OCI-LY1 (cell line): ENCODE measurements at regions not wholly inside any gene's neighbourhood (a gene's known extent, or its start where the extent isn't known, plus 50 kb on each side); places are given as distances from the start of the nearest gene placed in this dataset.

Experiments used
- H2AFZ ChIP-seq: fragments of 200-600 bp; sonication (generic), shearing (Covaris generic); 2 replicates; pipeline ENCODE4 v1.6.0; 2014; ENCODE audit warnings: antibody characterized with exemption, mild to moderate bottlenecking, low read length
- H3F3A ChIP-seq: fragments of 200-600 bp; sonication (generic), shearing (Covaris generic); 2 replicates; pipeline ENCODE4 v1.6.0; 2014; ENCODE audit warnings: mild to moderate bottlenecking, antibody characterized with exemption, low read length, moderate library complexity; ENCODE audit not compliant: insufficient read depth
- H3K27ac ChIP-seq: fragments of 200-600 bp; sonication (generic); 2 replicates; pipeline ENCODE4 v1.5.1; 2014; ENCODE audit warnings: low read length, mixed run types, mild to moderate bottlenecking, low read depth; ENCODE audit not compliant: poor library complexity, severe bottlenecking
- H3K27me3 ChIP-seq: fragments of 200-600 bp; sonication (generic); 2 replicates; pipeline ENCODE4 v1.6.0; 2014; ENCODE audit warnings: antibody characterized with exemption, mild to moderate bottlenecking, low read length, moderate library complexity; ENCODE audit not compliant: insufficient read depth
- H3K36me3 ChIP-seq: fragments of 200-600 bp; sonication (generic); 2 replicates; pipeline ENCODE4 v1.6.1; 2014; ENCODE audit warnings: mild to moderate bottlenecking, antibody characterized with exemption, low read length, moderate library complexity, mixed read lengths; ENCODE audit not compliant: insufficient read depth
- H3K4me1 ChIP-seq: fragments of 200-600 bp; sonication (generic); 2 replicates; pipeline ENCODE4 v1.5.1; 2014; ENCODE audit warnings: mild to moderate bottlenecking, low read length, moderate library complexity; ENCODE audit not compliant: insufficient read depth, severe bottlenecking
- H3K4me2 ChIP-seq: fragments of 200-600 bp; sonication (generic), shearing (Covaris generic); 2 replicates; pipeline ENCODE4 v1.6.1; 2014; ENCODE audit warnings: low read length
- H3K4me3 ChIP-seq: fragments of 200-600 bp; sonication (generic); 2 replicates; pipeline ENCODE4 v1.5.1; 2014; ENCODE audit warnings: low read length, low read depth, mild to moderate bottlenecking, mixed read lengths; ENCODE audit not compliant: poor library complexity, severe bottlenecking
- H3K79me2 ChIP-seq: fragments of 200-600 bp; shearing (Covaris generic); 2 replicates; pipeline ENCODE4 v1.6.1; 2016; ENCODE audit warnings: mixed run types, low read length, mixed read lengths; ENCODE audit not compliant: insufficient read depth
- H3K9ac ChIP-seq: fragments of 200-600 bp; sonication (generic), shearing (Covaris generic); 2 replicates; pipeline ENCODE4 v1.6.1; 2014; ENCODE audit warnings: mild to moderate bottlenecking, low read length, mixed read lengths
- H3K9me2 ChIP-seq: fragments of 200-600 bp; sonication (generic), shearing (Covaris generic); 2 replicates; pipeline ENCODE4 v1.6.1; 2014; ENCODE audit warnings: low read depth, mild to moderate bottlenecking, low read length, mixed read lengths
- H3K9me3 ChIP-seq: fragments of 200-600 bp; shearing (Covaris generic); 2 replicates; pipeline ENCODE4 v1.6.1; 2014; ENCODE audit warnings: low read length, mixed read lengths
- H4K20me1 ChIP-seq: fragments of 200-600 bp; sonication (generic), shearing (Covaris generic); 2 replicates; pipeline ENCODE4 v1.6.0; 2016; ENCODE audit warnings: mild to moderate bottlenecking, low read length; ENCODE audit not compliant: insufficient read depth
- CTCF ChIP-seq: fragments of 200-600 bp; sonication (generic), shearing (Covaris generic); IDR thresholded peaks from 2 replicates; pipeline ENCODE4 v1.5.1; 2017; ENCODE audit warnings: mild to moderate bottlenecking, antibody characterized with exemption, low read length, moderate library complexity, mixed read lengths
- EZH2 ChIP-seq: fragments of 200-600 bp; sonication (generic), shearing (Covaris generic); IDR thresholded peaks from 2 replicates; pipeline ENCODE4 v1.8.0; 2017; ENCODE audit warnings: borderline replicate concordance, mixed run types, mild to moderate bottlenecking, antibody characterized with exemption, low read length, moderate library complexity, mixed read lengths

GRCh38 chr3:135784557-135784956 is 181.0 kb upstream of the PPP2R3A start:
- Histone ChIP-seq H4K20me1 (no peaks in the 10 kb centered on the region), H3K4me1 (no peaks in the 10 kb centered on the region), H3K4me2 (no peak overlapping the region), H3K9me2 (no peaks in the 10 kb centered on the region), H3K9ac (no peak overlapping the region), H3F3A (no peaks in the 10 kb centered on the region), H3K4me3 (no peak overlapping the region), H3K27ac (no peak overlapping the region), H3K9me3 (no peaks in the 10 kb centered on the region), H2AFZ (no peak overlapping the region), H3K36me3 (no peaks in the 10 kb centered on the region), H3K79me2 (no peaks in the 10 kb centered on the region), H3K27me3 (no peaks in the 10 kb centered on the region)
- TF ChIP-seq EZH2 = no peak
- TF ChIP-seq CTCF = no peak

GRCh38 chr3:135788146-135788545 is 177.4 kb upstream of the PPP2R3A start:
- Histone ChIP-seq H3K27ac (no peak overlapping the region), H3K9me2 (no peaks in the 10 kb centered on the region), H3K9me3 (no peaks in the 10 kb centered on the region), H3K9ac (no peak overlapping the region), H3K79me2 (no peaks in the 10 kb centered on the region), H3K27me3 (no peaks in the 10 kb centered on the region), H3K4me3 (no peak overlapping the region), H3K4me2 (no peak overlapping the region), H3K4me1 (no peaks in the 10 kb centered on the region), H4K20me1 (no peaks in the 10 kb centered on the region), H2AFZ (no peak overlapping the region), H3K36me3 (no peaks in the 10 kb centered on the region), H3F3A (no peaks in the 10 kb centered on the region)
- TF ChIP-seq CTCF (no peak), EZH2 (no peak)

- H3F3A ChIP-seq = no peaks in the 10 kb centered on the region
- no peak overlapping the region for H3K4me2 ChIP-seq
- no peaks in the 10 kb centered on the region for H3K4me1 ChIP-seq
- no peaks in the 10 kb centered on the region for H3K9me2 ChIP-seq
- no peaks in the 10 kb centered on the region for H3K79me2 ChIP-seq
- no peak overlapping the region for H3K4me3 ChIP-seq
- H3K27ac ChIP-seq = no peak overlapping the region
- no peak overlapping the region for H3K9ac ChIP-seq
- H3K9me3 ChIP-seq = no peaks in the 10 kb centered on the region
- H3K36me3 ChIP-seq = no peaks in the 10 kb centered on the region
- H4K20me1 ChIP-seq = no peaks in the 10 kb centered on the region
- no peak overlapping the region for H2AFZ ChIP-seq
- TF ChIP-seq CTCF = no peak
- no peak for TF ChIP-seq EZH2
- no peaks in the 10 kb centered on the region for H3K27me3 ChIP-seq
Measured at GRCh38 chr3:135788978-135789377, 176.6 kb upstream of the PPP2R3A start.
